Endothelial cell of umbilical vein (primary cell): ENCODE measurements at regions not wholly inside any gene's neighbourhood (a gene's known extent, or its start where the extent isn't known, plus 50 kb on each side); places are given as distances from the start of the nearest gene placed in this dataset.

ENCODE experiments used
- BruUV-seq: library from RNA; stranded (reverse); fragments of 400-500 nt; replicated peaks from 2 replicates; lab custom pipeline; 2021; lab: Mats Ljungman, UMichigan
- CTCF ChIA-PET: fragments of 300-600, 350-600 bp; sonication (Branson Sonifier 250); formaldehyde crosslinking; loops from one replicate; lab custom pipeline; 2021; ENCODE audit warnings: antibody characterized with exemption, inconsistent platforms; lab: Charles Lee
- POLR2A ChIA-PET: fragments of 300-600, 350-600 bp; sonication (Branson Sonifier 250); formaldehyde crosslinking; loops from one replicate; lab custom pipeline; 2021; ENCODE audit warnings: antibody characterized with exemption, inconsistent platforms; lab: Charles Lee
- DNase-seq: peaks from one replicate; pipeline ENCODE4 v3.0.0-alpha.2; 2011; ENCODE audit warnings: low read depth, low spot score
- FAIRE-seq: peaks from 2 replicates; lab custom pipeline; 2011; peaks lifted over from hg19 to GRCh38; lab: Jason Lieb, UNC
- H2AFZ ChIP-seq: 2 replicates; pipeline ENCODE4 v1.6.0; 2012; ENCODE audit warnings: low read depth, low read length, control low read depth, inconsistent platforms
- H3K27ac ChIP-seq: 2 replicates; pipeline ENCODE4 v1.5.1; 2011; ENCODE audit warnings: low read depth, mild to moderate bottlenecking, control low read depth, low read length, moderate library complexity; ENCODE audit not compliant: insufficient read depth
- H3K27me3 ChIP-seq, 2 experiments: 2 replicates each; pipeline versions ENCODE4 v1.6.0 to v1.6.1; 2011; ENCODE audit warnings: low read length in 2 of 2, mixed read lengths in 1 of 2; ENCODE audit not compliant: control insufficient read depth in 2 of 2, insufficient read depth in 2 of 2
- H3K36me3 ChIP-seq, 2 experiments: 2 replicates in 1 of 2; 3 replicates in 1 of 2; pipeline ENCODE4 v1.5.1; 2011; ENCODE audit warnings: low read length in 2 of 2, mild to moderate bottlenecking in 1 of 2, moderate library complexity in 1 of 2; ENCODE audit not compliant: control insufficient read depth in 2 of 2, insufficient read depth in 2 of 2; ENCODE audit errors: extremely low read depth in 1 of 2
- H3K4me1 ChIP-seq: 3 replicates; pipeline ENCODE4 v1.5.1; 2011; ENCODE audit warnings: mild to moderate bottlenecking, low read length; ENCODE audit not compliant: control insufficient read depth, insufficient read depth; ENCODE audit errors: extremely low read depth
- H3K4me2 ChIP-seq: 2 replicates; pipeline ENCODE4 v1.6.1; 2011; ENCODE audit warnings: low read length, control low read depth, mixed read lengths; ENCODE audit not compliant: insufficient read depth
- H3K4me3 ChIP-seq, 3 experiments: fragments of 200-600 bp in 1 of 3; sonication (generic), shearing (Covaris generic) in 1 of 3; replicated peaks in 1 of 3; 2 replicates each; pipeline ENCODE4 v1.5.1; 2011 to 2016; ENCODE audit warnings: control low read depth in 3 of 3, low read length in 3 of 3, mild to moderate bottlenecking in 2 of 3, inconsistent platforms in 1 of 3, low read depth in 1 of 3, moderate library complexity in 1 of 3; ENCODE audit not compliant: insufficient read depth in 1 of 3
- H3K79me2 ChIP-seq: 2 replicates; pipeline ENCODE4 v1.6.0; 2012; ENCODE audit warnings: low read length, inconsistent platforms; ENCODE audit not compliant: control insufficient read depth, insufficient read depth
- H3K9ac ChIP-seq: replicated peaks from 2 replicates; pipeline ENCODE3; 2011; ENCODE audit warnings: low read length, control low read depth; ENCODE audit not compliant: insufficient read depth; ENCODE audit errors: extremely low read depth
- H3K9me1 ChIP-seq: replicated peaks from 3 replicates; pipeline ENCODE4 v1.6.0; 2011; ENCODE audit warnings: mild to moderate bottlenecking, low read length; ENCODE audit not compliant: control insufficient read depth, insufficient read depth; ENCODE audit errors: extremely low read depth
- H3K9me3 ChIP-seq: replicated peaks from 2 replicates; pipeline ENCODE4 v1.5.1; 2012; ENCODE audit warnings: low read length, inconsistent platforms; ENCODE audit not compliant: control insufficient read depth, insufficient read depth
- H4K20me1 ChIP-seq: replicated peaks from 2 replicates; pipeline ENCODE3; 2011; ENCODE audit warnings: mild to moderate bottlenecking, low read length; ENCODE audit not compliant: control insufficient read depth, insufficient read depth; ENCODE audit errors: extremely low read depth
- EZH2 ChIP-seq: IDR thresholded peaks from 2 replicates; pipeline ENCODE4 v1.6.1; 2012; ENCODE audit warnings: borderline replicate concordance, low read depth, mild to moderate bottlenecking, moderate library complexity, low read length, inconsistent platforms; ENCODE audit not compliant: severe bottlenecking
- FOS ChIP-seq: IDR thresholded peaks from 2 replicates; pipeline ENCODE4 v1.6.1; 2011; ENCODE audit warnings: mild to moderate bottlenecking, low read length, moderate library complexity, borderline replicate concordance; ENCODE audit not compliant: insufficient read depth
- GATA2 ChIP-seq: IDR thresholded peaks from 2 replicates; pipeline ENCODE4 v1.7.0; 2011; ENCODE audit warnings: low read depth, mild to moderate bottlenecking, moderate library complexity, mixed read lengths, low read length; ENCODE audit not compliant: insufficient read length, insufficient read depth
- JUN ChIP-seq: IDR thresholded peaks from 2 replicates; pipeline ENCODE4 v1.6.1; 2011; ENCODE audit warnings: borderline replicate concordance, low read depth; ENCODE audit not compliant: insufficient read length, insufficient read depth
- MYC ChIP-seq: IDR thresholded peaks from one replicate; pipeline ENCODE4 v1.6.1; 2011; ENCODE audit warnings: mild to moderate bottlenecking, low read depth, low read length
- POLR2A ChIP-seq: IDR thresholded peaks from 2 replicates; pipeline ENCODE4 v1.6.1; 2012; ENCODE audit warnings: low read depth, mild to moderate bottlenecking, control low read depth, low read length
- POLR2AphosphoS5 ChIP-seq: IDR thresholded peaks from 2 replicates; pipeline ENCODE4 v1.6.1; 2012; ENCODE audit warnings: low read depth, mild to moderate bottlenecking, control low read depth, low read length, moderate library complexity; ENCODE audit not compliant: insufficient read depth
- dilution Hi-C: fragments of 300-500 bp; cut with MboI; formaldehyde crosslinking; loops from one replicate; pipeline ENCODE4 v1.15.0; 2019; ENCODE audit warnings: low sequenced_read_pairs; ENCODE audit not compliant: extremely low pct_ligation_motif_present
- intact Hi-C: fragments of 100-400 bp; cut with micrococcal nuclease; formaldehyde crosslinking; loops from one replicate; pipeline ENCODE4 v1.10.0; 2022
- TF ChIP-seq, protein P1 (sequence below): IDR thresholded peaks from 2 replicates; pipeline ENCODE4 v1.6.1; 2011; ENCODE audit not compliant: insufficient read depth, insufficient read length
- TF ChIP-seq, protein P2 (sequence below), 2 donors: IDR thresholded peaks; 1 replicate in 1 of 2; 2 replicates in 1 of 2; pipeline ENCODE4 v1.5.1; 2011; ENCODE audit warnings: low read length in 2 of 2, mild to moderate bottlenecking in 2 of 2, moderate library complexity in 2 of 2, control low read depth in 1 of 2, inconsistent platforms in 1 of 2, low read depth in 1 of 2; ENCODE audit not compliant: insufficient read depth in 1 of 2; ENCODE audit errors: extremely low read depth in 1 of 2

- Histone ChIP-seq H3K4me2 (no peak overlapping the region), H4K20me1 (no peaks in the 10 kb centered on the region), H2AFZ (no peak overlapping the region), H3K27me3 (no peaks in the 10 kb centered on the region), H3K9ac (no peak overlapping the region), H3K9me1 (no peaks in the 10 kb centered on the region), H3K4me1 (no peaks in the 10 kb centered on the region), H3K36me3 (no peaks in the 10 kb centered on the region), H3K27ac (no peak overlapping the region), H3K9me3 (no peaks in the 10 kb centered on the region), H3K4me3 (no peak overlapping the region), H3K79me2 (no peaks in the 10 kb centered on the region)
- FAIRE-seq: no peak
- DNase-seq: no peak
- ChIA-PET POLR2A (no interaction called here), CTCF (no interaction called here)
- dilution Hi-C loops: no loop called here
- TF ChIP-seq MYC: no peak
- TF ChIP-seq POLR2A: no peak
- TF ChIP-seq, protein P1, sequence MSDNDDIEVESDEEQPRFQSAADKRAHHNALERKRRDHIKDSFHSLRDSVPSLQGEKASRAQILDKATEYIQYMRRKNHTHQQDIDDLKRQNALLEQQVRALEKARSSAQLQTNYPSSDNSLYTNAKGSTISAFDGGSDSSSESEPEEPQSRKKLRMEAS: no peak
- no peak for TF ChIP-seq POLR2AphosphoS5
- BruUV-seq: no TSS peak
- intact Hi-C loops: loop anchor here (1.0 kb wide), 1 partner anchor 8 kb away; no protein-coding TSS in a partner anchor
These were observed 261.2 kb downstream of the PPP1R3A start for GRCh38 chr7:113657603-113658002.

DNA sequence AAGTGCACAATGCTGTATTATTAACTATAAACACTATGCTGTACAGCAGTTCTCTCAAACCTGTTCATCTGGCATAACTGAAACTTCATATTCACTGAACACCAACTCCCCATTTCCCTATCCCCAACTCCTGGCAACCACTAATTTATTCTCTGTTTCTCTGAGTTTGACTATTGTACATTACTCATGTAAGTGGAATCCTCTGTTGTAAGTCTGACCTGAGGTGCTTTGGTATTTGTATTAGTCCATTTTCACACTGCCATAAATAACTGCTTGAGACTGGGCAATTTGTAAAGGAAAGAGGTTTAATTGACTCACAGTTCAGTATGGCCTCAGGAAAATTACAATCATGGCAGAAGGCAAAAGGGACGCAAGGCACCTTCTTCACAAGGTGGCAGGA lies 266.3 kb downstream of the PPP1R3A start:
- CTCF ChIA-PET: no interaction called here
- no peak overlapping the region for H2AFZ ChIP-seq
- H3K4me3 ChIP-seq: no peak overlapping the region
- H3K27ac ChIP-seq: no peak overlapping the region
- H3K9me1 ChIP-seq: no peaks in the 10 kb centered on the region
- H3K9ac ChIP-seq: no peak overlapping the region
- POLR2A ChIA-PET: no interaction called here
- H3K9me3 ChIP-seq: no peaks in the 10 kb centered on the region
- no peak overlapping the region for H3K4me2 ChIP-seq
- DNase-seq (no peak), FAIRE-seq (no peak)
- intact Hi-C loops: no loop called here
- no peaks in the 10 kb centered on the region for H3K79me2 ChIP-seq
- H3K27me3 ChIP-seq: no peaks in the 10 kb centered on the region
- no peaks in the 10 kb centered on the region for H3K4me1 ChIP-seq
- H3K36me3 ChIP-seq: no peaks in the 10 kb centered on the region
- dilution Hi-C loops: no loop called here
- BruUV-seq: no TSS peak
- TF ChIP-seq GATA2: no peak
- TF ChIP-seq POLR2A: no peak
- TF ChIP-seq, protein P1: no peak
- no peak for TF ChIP-seq FOS
- TF ChIP-seq EZH2: no peak
- no peak for TF ChIP-seq JUN
- TF ChIP-seq, protein P2, sequence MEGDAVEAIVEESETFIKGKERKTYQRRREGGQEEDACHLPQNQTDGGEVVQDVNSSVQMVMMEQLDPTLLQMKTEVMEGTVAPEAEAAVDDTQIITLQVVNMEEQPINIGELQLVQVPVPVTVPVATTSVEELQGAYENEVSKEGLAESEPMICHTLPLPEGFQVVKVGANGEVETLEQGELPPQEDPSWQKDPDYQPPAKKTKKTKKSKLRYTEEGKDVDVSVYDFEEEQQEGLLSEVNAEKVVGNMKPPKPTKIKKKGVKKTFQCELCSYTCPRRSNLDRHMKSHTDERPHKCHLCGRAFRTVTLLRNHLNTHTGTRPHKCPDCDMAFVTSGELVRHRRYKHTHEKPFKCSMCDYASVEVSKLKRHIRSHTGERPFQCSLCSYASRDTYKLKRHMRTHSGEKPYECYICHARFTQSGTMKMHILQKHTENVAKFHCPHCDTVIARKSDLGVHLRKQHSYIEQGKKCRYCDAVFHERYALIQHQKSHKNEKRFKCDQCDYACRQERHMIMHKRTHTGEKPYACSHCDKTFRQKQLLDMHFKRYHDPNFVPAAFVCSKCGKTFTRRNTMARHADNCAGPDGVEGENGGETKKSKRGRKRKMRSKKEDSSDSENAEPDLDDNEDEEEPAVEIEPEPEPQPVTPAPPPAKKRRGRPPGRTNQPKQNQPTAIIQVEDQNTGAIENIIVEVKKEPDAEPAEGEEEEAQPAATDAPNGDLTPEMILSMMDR (IDR thresholded peaks at IDR 0.05; ENCODE audit: extremely low read depth in 1 of 2, insufficient read depth in 1 of 2, low read depth in 1 of 2, low read length in 2 of 2): no peak
- TF ChIP-seq MYC: no peak
- no peak for TF ChIP-seq POLR2AphosphoS5
- H4K20me1 ChIP-seq: no peaks in the 10 kb centered on the region
